MM.1S (cell line): ENCODE measurements at regions not wholly inside any gene's neighbourhood (a gene's known extent, or its start where the extent isn't known, plus 50 kb on each side); places are given as distances from the start of the nearest gene placed in this dataset.
A peak's percentile ranks its signal among the peaks of the same experiment; 100 is the strongest.

Experiments used
- DNase-seq: peaks from one replicate; pipeline ENCODE4 v3.0.0-alpha.2; 2015
- H2AFZ ChIP-seq: fragments of 300-600 bp; sonication (generic); 2 replicates; pipeline ENCODE4 v1.6.0; 2016; ENCODE audit warnings: antibody characterized with exemption, low read length
- H3F3A ChIP-seq: fragments of 300-600 bp; sonication (generic); 2 replicates; pipeline ENCODE4 v1.6.1; 2016; ENCODE audit warnings: mild to moderate bottlenecking, antibody characterized with exemption, low read length, moderate library complexity, mixed read lengths; ENCODE audit not compliant: insufficient read depth
- H3K27ac ChIP-seq: fragments of 300-600 bp; sonication (generic); 2 replicates; pipeline ENCODE4 v1.5.1; 2016; ENCODE audit warnings: mild to moderate bottlenecking, low read length
- H3K27me3 ChIP-seq: fragments of 300-600 bp; sonication (generic); replicated peaks from 2 replicates; pipeline ENCODE4 v1.6.0; 2016; ENCODE audit warnings: low read length; ENCODE audit not compliant: insufficient read depth
- H3K36me3 ChIP-seq: fragments of 300-600 bp; sonication (generic); replicated peaks from 2 replicates; pipeline ENCODE4 v1.6.1; 2016; ENCODE audit warnings: mild to moderate bottlenecking, low read length, mixed read lengths; ENCODE audit not compliant: insufficient read depth
- H3K4me1 ChIP-seq: fragments of 300-600 bp; sonication (generic); 2 replicates; pipeline ENCODE4 v1.6.1; 2016; ENCODE audit warnings: low read length, mixed read lengths
- H3K4me2 ChIP-seq: fragments of 300-600 bp; sonication (generic); 2 replicates; pipeline ENCODE4 v1.6.0; 2016; ENCODE audit warnings: low read depth, low read length
- H3K4me3 ChIP-seq: fragments of 300-600 bp; sonication (generic); 2 replicates; pipeline ENCODE4 v1.5.1; 2016; ENCODE audit warnings: low read length, mixed read lengths
- H3K79me2 ChIP-seq: fragments of 300-600 bp; sonication (generic); 2 replicates; pipeline ENCODE4 v1.6.1; 2016; ENCODE audit warnings: mixed run types, low read length, mixed read lengths
- H3K9ac ChIP-seq: fragments of 300-600 bp; sonication (generic); 2 replicates; pipeline ENCODE4 v1.6.1; 2016; ENCODE audit warnings: low read length, mixed read lengths
- H3K9me2 ChIP-seq: fragments of 300-600 bp; sonication (generic); replicated peaks from 2 replicates; pipeline ENCODE4 v1.6.1; 2016; ENCODE audit warnings: mild to moderate bottlenecking, low read length, mixed read lengths; ENCODE audit not compliant: insufficient read depth
- H3K9me3 ChIP-seq: fragments of 300-600 bp; sonication (generic); replicated peaks from 2 replicates; pipeline ENCODE4 v1.6.1; 2016; ENCODE audit warnings: mild to moderate bottlenecking, low read length, mixed read lengths; ENCODE audit not compliant: insufficient read depth
- H4K20me1 ChIP-seq: fragments of 300-600 bp; sonication (generic); 2 replicates; pipeline ENCODE4 v1.6.1; 2016; ENCODE audit warnings: mild to moderate bottlenecking, low read length, moderate library complexity, mixed read lengths; ENCODE audit not compliant: insufficient read depth
- CTCF ChIP-seq: fragments of 300-600 bp; sonication (generic); IDR thresholded peaks from 2 replicates; pipeline ENCODE4 v1.5.1; 2016; ENCODE audit warnings: antibody characterized with exemption, low read length, mixed read lengths
- EZH2 ChIP-seq: fragments of 300-600 bp; sonication (generic); optimal IDR thresholded peaks from 2 replicates; pipeline ENCODE3; 2017; ENCODE audit warnings: low read depth, mild to moderate bottlenecking, antibody characterized with exemption, low read length, mixed read lengths
- EZH2phosphoT487 ChIP-seq: fragments of 300-600 bp; sonication (generic); IDR thresholded peaks from 2 replicates; pipeline ENCODE4 v1.6.1; 2018; ENCODE audit warnings: antibody characterized with exemption, low read length

GRCh38 chr2:43127208-43127940 is 99.0 kb downstream of the ZFP36L2 start:
- H3K27me3 ChIP-seq: no peaks in the 10 kb centered on the region
- H4K20me1 ChIP-seq: no peaks in the 10 kb centered on the region
- TF ChIP-seq EZH2 (no peak), CTCF (peak; percentile 83)
- no peaks in the 10 kb centered on the region for H3K79me2 ChIP-seq
- no peak overlapping the region for H3K27ac ChIP-seq
- H3K9ac ChIP-seq: no peak overlapping the region
- DNase-seq: peak; percentile 80
- no peaks in the 10 kb centered on the region for H3K9me2 ChIP-seq
- peaks cover 19% of the 10 kb centered on the region for H3K4me1 ChIP-seq
- H3K9me3 ChIP-seq: no peaks in the 10 kb centered on the region
- no peak overlapping the region for H3K4me2 ChIP-seq
- H2AFZ ChIP-seq: no peak overlapping the region
- no peak overlapping the region for H3K4me3 ChIP-seq
- no peaks in the 10 kb centered on the region for H3K36me3 ChIP-seq
- peaks cover 14% of the 10 kb centered on the region for H3F3A ChIP-seq

DNA sequence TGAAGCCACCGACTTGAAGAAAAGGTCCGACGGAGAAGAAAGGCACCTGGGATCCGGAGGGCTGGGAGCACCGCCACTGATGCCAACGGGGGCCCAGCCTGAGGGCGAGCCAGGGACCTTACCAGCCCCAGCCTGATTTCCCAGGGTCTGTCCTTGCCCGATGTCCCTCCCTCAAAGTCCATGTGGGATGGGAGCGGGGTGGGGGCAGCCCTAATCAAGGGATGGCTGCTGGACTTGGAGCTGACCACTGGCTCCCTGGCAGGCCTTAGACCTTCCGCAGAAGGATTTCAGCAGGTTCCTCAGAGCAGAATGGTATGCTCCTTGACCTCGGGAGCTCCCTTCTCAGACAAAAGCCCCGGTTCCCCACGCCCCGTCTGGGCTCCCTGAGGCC is 99.6 kb downstream of the ZFP36L2 start:
- no peaks in the 10 kb centered on the region for H3K9me2 ChIP-seq
- no peaks in the 10 kb centered on the region for H4K20me1 ChIP-seq
- no peak overlapping the region for H3K9ac ChIP-seq
- no peaks in the 10 kb centered on the region for H3K9me3 ChIP-seq
- no peak overlapping the region for H3K4me3 ChIP-seq
- peaks cover 9% of the 10 kb centered on the region; the same call in 1 of the 2 replicates for H3F3A ChIP-seq
- DNase-seq: no peak
- H3K36me3 ChIP-seq: no peaks in the 10 kb centered on the region
- no peaks in the 10 kb centered on the region for H3K79me2 ChIP-seq
- H2AFZ ChIP-seq: no peak overlapping the region
- TF ChIP-seq EZH2: no peak
- no peak for TF ChIP-seq EZH2phosphoT487
- TF ChIP-seq CTCF: no peak
- no peak overlapping the region for H3K4me2 ChIP-seq
- H3K27me3 ChIP-seq: no peaks in the 10 kb centered on the region
- peaks cover 13% of the 10 kb centered on the region for H3K4me1 ChIP-seq
- no peak overlapping the region for H3K27ac ChIP-seq

GRCh38 chr2:43125090-43125998 is 101.1 kb downstream of the ZFP36L2 start:
- no peak overlapping the region for H3K9ac ChIP-seq
- no peaks in the 10 kb centered on the region for H3K36me3 ChIP-seq
- DNase-seq: no peak
- no peak for TF ChIP-seq EZH2phosphoT487
- TF ChIP-seq EZH2: no peak
- no peak for TF ChIP-seq CTCF
- peaks cover 4% of the 10 kb centered on the region; the same call in 1 of the 2 replicates for H3F3A ChIP-seq
- H3K4me2 ChIP-seq: no peak overlapping the region
- no peaks in the 10 kb centered on the region for H3K27me3 ChIP-seq
- no peaks in the 10 kb centered on the region for H3K4me1 ChIP-seq
- H3K9me3 ChIP-seq: no peaks in the 10 kb centered on the region
- H3K4me3 ChIP-seq: no peak overlapping the region
- no peaks in the 10 kb centered on the region for H3K9me2 ChIP-seq
- H3K79me2 ChIP-seq: no peaks in the 10 kb centered on the region
- H3K27ac ChIP-seq: no peak overlapping the region
- H4K20me1 ChIP-seq: no peaks in the 10 kb centered on the region
- no peak overlapping the region for H2AFZ ChIP-seq
